ENCODE measurements at regions not wholly inside any gene's neighbourhood (a gene's known extent, or its start where the extent isn't known, plus 50 kb on each side); places are given as distances from the start of the nearest gene placed in this dataset.

GRCh38 chr17:72264682-72265405, 144.0 kb downstream of the SOX9 start:
- no peak overlapping the region for H3K4me3 ChIP-seq (ENCODE audit: low read length, poor library complexity, severe bottlenecking)
- H3K4me2 ChIP-seq (ENCODE audit: low read depth, low read length, poor library complexity, severe bottlenecking) = no peak overlapping the region
- H3K9me3 ChIP-seq (ENCODE audit: insufficient read depth, low read depth, low read length) = peaks cover 8% of the 10 kb centered on the region; the same call in 1 of the 2 replicates
- H3K79me2 ChIP-seq (ENCODE audit: insufficient read depth, low read length) = no peaks in the 10 kb centered on the region
- H3F3A ChIP-seq (ENCODE audit: low read depth) = no peaks in the 10 kb centered on the region
- H3K27me3 ChIP-seq (ENCODE audit: insufficient read depth, low read length, poor library complexity, severe bottlenecking) = no peaks in the 10 kb centered on the region
- H2AFZ ChIP-seq (ENCODE audit: low read length) = no peak overlapping the region
- H3K36me3 ChIP-seq (ENCODE audit: insufficient read depth, low read length) = no peaks in the 10 kb centered on the region
- no peak overlapping the region for H3K9ac ChIP-seq (ENCODE audit: low read depth, low read length, poor library complexity, severe bottlenecking)
- H3K9me2 ChIP-seq (replicated peaks; ENCODE audit: low read depth, low read length) = no peaks in the 10 kb centered on the region
- no peaks in the 10 kb centered on the region for H4K20me1 ChIP-seq (ENCODE audit: insufficient read depth, low read length, poor library complexity, severe bottlenecking)
- TF ChIP-seq EZH2phosphoT487 (IDR thresholded peaks at IDR 0.05; ENCODE audit: borderline replicate concordance) = no peak
- no peak for TF ChIP-seq CTCF (conservative IDR thresholded peaks at IDR 0.05; ENCODE audit: low read length)
- no peaks in the 10 kb centered on the region for H3K4me1 ChIP-seq (ENCODE audit: insufficient read depth, low read length, poor library complexity, severe bottlenecking)

GRCh38 chr17:72266112-72266775, 145.4 kb downstream of the SOX9 start:
- Histone ChIP-seq H3K9me3 (ENCODE audit: insufficient read depth, low read depth, low read length) (peaks cover under 1% of the 10 kb centered on the region; the same call in 1 of the 2 replicates), H3K4me3 (ENCODE audit: low read length, poor library complexity, severe bottlenecking) (no peak overlapping the region), H3K4me2 (ENCODE audit: low read depth, low read length, poor library complexity, severe bottlenecking) (no peak overlapping the region), H3K4me1 (ENCODE audit: insufficient read depth, low read length, poor library complexity, severe bottlenecking) (no peaks in the 10 kb centered on the region), H2AFZ (ENCODE audit: low read length) (no peak overlapping the region), H3K9ac (ENCODE audit: low read depth, low read length, poor library complexity, severe bottlenecking) (no peak overlapping the region), H4K20me1 (ENCODE audit: insufficient read depth, low read length, poor library complexity, severe bottlenecking) (no peaks in the 10 kb centered on the region), H3F3A (ENCODE audit: low read depth) (no peaks in the 10 kb centered on the region), H3K36me3 (ENCODE audit: insufficient read depth, low read length) (no peaks in the 10 kb centered on the region), H3K79me2 (ENCODE audit: insufficient read depth, low read length) (no peaks in the 10 kb centered on the region), H3K27me3 (ENCODE audit: insufficient read depth, low read length, poor library complexity, severe bottlenecking) (no peaks in the 10 kb centered on the region), H3K9me2 (replicated peaks; ENCODE audit: low read depth, low read length) (no peaks in the 10 kb centered on the region)
- TF ChIP-seq CTCF (conservative IDR thresholded peaks at IDR 0.05; ENCODE audit: low read length) (no peak), EZH2phosphoT487 (IDR thresholded peaks at IDR 0.05; ENCODE audit: borderline replicate concordance) (no peak)

GRCh38 chr17:72267601-72268000, 146.8 kb downstream of the SOX9 start:
- Histone ChIP-seq H3F3A (ENCODE audit: low read depth) (no peaks in the 10 kb centered on the region), H2AFZ (ENCODE audit: low read length) (no peak overlapping the region), H4K20me1 (ENCODE audit: insufficient read depth, low read length, poor library complexity, severe bottlenecking) (no peaks in the 10 kb centered on the region), H3K4me3 (ENCODE audit: low read length, poor library complexity, severe bottlenecking) (no peak overlapping the region), H3K4me2 (ENCODE audit: low read depth, low read length, poor library complexity, severe bottlenecking) (no peak overlapping the region), H3K79me2 (ENCODE audit: insufficient read depth, low read length) (no peaks in the 10 kb centered on the region), H3K9me3 (ENCODE audit: insufficient read depth, low read depth, low read length) (no peaks in the 10 kb centered on the region; the same call in 1 of the 2 replicates), H3K27me3 (ENCODE audit: insufficient read depth, low read length, poor library complexity, severe bottlenecking) (no peaks in the 10 kb centered on the region), H3K9me2 (replicated peaks; ENCODE audit: low read depth, low read length) (no peaks in the 10 kb centered on the region), H3K9ac (ENCODE audit: low read depth, low read length, poor library complexity, severe bottlenecking) (no peak overlapping the region), H3K4me1 (ENCODE audit: insufficient read depth, low read length, poor library complexity, severe bottlenecking) (no peaks in the 10 kb centered on the region), H3K36me3 (ENCODE audit: insufficient read depth, low read length) (no peaks in the 10 kb centered on the region)
- TF ChIP-seq CTCF (conservative IDR thresholded peaks at IDR 0.05; ENCODE audit: low read length) (no peak), EZH2phosphoT487 (IDR thresholded peaks at IDR 0.05; ENCODE audit: borderline replicate concordance) (no peak)

Data from Loucy (cell line).